Smooth muscle cell (in vitro differentiated cells): ENCODE measurements at regions not wholly inside any gene's neighbourhood (a gene's known extent, or its start where the extent isn't known, plus 50 kb on each side); places are given as distances from the start of the nearest gene placed in this dataset.

ENCODE experiments used
- DNase-seq: peaks from one replicate; lab custom pipeline; 2025; ENCODE audit not compliant: unreplicated experiment; lab: John Stamatoyannopoulos, UW
- H2AFZ ChIP-seq: fragments of 200-600 bp; sonication (generic); 2 replicates; pipeline ENCODE4 v1.6.0; 2016; ENCODE audit warnings: antibody characterized with exemption, low read depth, mild to moderate bottlenecking
- H3F3A ChIP-seq: fragments of 200-600 bp; sonication (generic); 2 replicates; pipeline ENCODE4 v1.6.0; 2017; ENCODE audit warnings: antibody characterized with exemption, low read depth
- H3K27ac ChIP-seq: fragments of 200-600 bp; sonication (generic); 2 replicates; pipeline ENCODE4 v1.5.1; 2016; ENCODE audit warnings: low read depth, mild to moderate bottlenecking
- H3K27me3 ChIP-seq: fragments of 200-600 bp; sonication (generic); 2 replicates; pipeline ENCODE4 v1.6.1; 2016; ENCODE audit warnings: low read depth, mild to moderate bottlenecking
- H3K36me3 ChIP-seq: fragments of 200-600 bp; sonication (generic); 2 replicates; pipeline ENCODE4 v1.5.1; 2016; ENCODE audit warnings: low read depth
- H3K4me1 ChIP-seq: fragments of 200-600 bp; sonication (generic); 2 replicates; pipeline ENCODE4 v1.5.1; 2016; ENCODE audit warnings: low read depth
- H3K4me2 ChIP-seq: fragments of 200-600 bp; sonication (generic); 2 replicates; pipeline ENCODE4 v1.6.0; 2016; ENCODE audit warnings: mild to moderate bottlenecking
- H3K4me3 ChIP-seq: fragments of 200-600 bp; sonication (generic); 2 replicates; pipeline ENCODE4 v1.5.1; 2016; ENCODE audit warnings: mild to moderate bottlenecking
- H3K79me2 ChIP-seq: fragments of 200-600 bp; sonication (generic); 2 replicates; pipeline ENCODE4 v1.6.0; 2016; ENCODE audit warnings: low read depth, mild to moderate bottlenecking
- H3K9ac ChIP-seq: fragments of 200-600 bp; sonication (generic); 2 replicates; pipeline ENCODE4 v1.6.0; 2016; ENCODE audit warnings: low read depth
- H3K9me3 ChIP-seq: fragments of 200-600 bp; sonication (generic); replicated peaks from 2 replicates; pipeline ENCODE4 v1.5.1; 2016; ENCODE audit warnings: low read depth
- H4K20me1 ChIP-seq: fragments of 200-600 bp; sonication (generic); 2 replicates; pipeline ENCODE4 v1.6.0; 2016; ENCODE audit warnings: low read depth
- WGBS: methylation state at CpG from one replicate; pipeline ENCODE4 v1.1.7; 2016; ENCODE audit warnings: low lambda C conversion rate; 5-methylcytosine and 5-hydroxymethylcytosine counted together
- TF ChIP-seq, protein P1 (sequence below): fragments of 200-600 bp; sonication (generic); IDR thresholded peaks from 2 replicates; pipeline ENCODE4 v1.5.1; 2017; ENCODE audit warnings: borderline replicate concordance, mild to moderate bottlenecking, antibody characterized with exemption; ENCODE audit not compliant: insufficient read depth, poor library complexity, severe bottlenecking

DNA sequence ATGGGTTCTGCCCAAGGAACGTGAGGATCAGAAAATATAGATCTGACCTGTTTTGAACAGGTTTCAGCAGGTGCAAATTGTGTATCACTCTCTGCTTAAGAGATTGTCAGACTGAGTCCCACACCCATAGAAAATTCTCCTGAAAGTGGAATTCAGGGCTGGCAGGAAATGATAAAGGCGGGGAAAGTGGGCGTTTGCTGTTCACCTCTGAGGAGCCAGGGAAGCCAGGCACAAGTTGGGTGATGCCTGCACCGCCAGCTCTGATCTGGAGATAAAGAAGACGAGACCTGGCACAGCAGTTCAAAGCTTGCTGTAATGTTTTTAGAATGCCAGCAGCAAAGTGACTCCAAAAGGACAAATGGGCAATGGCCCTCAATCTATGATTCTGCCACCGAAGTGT, 356.5 kb upstream of the SOX5 start:
- no peak overlapping the region for H3K27ac ChIP-seq
- H3K9me3 ChIP-seq = no peaks in the 10 kb centered on the region
- DNase-seq = no peak
- peaks cover 5% of the 10 kb centered on the region for H4K20me1 ChIP-seq
- H3K4me2 ChIP-seq = no peak overlapping the region
- no peaks in the 10 kb centered on the region for H3K36me3 ChIP-seq
- no peak overlapping the region for H3K4me3 ChIP-seq
- H3K27me3 ChIP-seq = no peaks in the 10 kb centered on the region
- no peak overlapping the region for H2AFZ ChIP-seq
- no peak overlapping the region for H3K9ac ChIP-seq
- H3K4me1 ChIP-seq = no peaks in the 10 kb centered on the region
- WGBS = 91% methylated on average over 6 of the region's 6 CpGs
- no peaks in the 10 kb centered on the region for H3F3A ChIP-seq
- H3K79me2 ChIP-seq = peaks cover 16% of the 10 kb centered on the region
- TF ChIP-seq, protein P1, sequence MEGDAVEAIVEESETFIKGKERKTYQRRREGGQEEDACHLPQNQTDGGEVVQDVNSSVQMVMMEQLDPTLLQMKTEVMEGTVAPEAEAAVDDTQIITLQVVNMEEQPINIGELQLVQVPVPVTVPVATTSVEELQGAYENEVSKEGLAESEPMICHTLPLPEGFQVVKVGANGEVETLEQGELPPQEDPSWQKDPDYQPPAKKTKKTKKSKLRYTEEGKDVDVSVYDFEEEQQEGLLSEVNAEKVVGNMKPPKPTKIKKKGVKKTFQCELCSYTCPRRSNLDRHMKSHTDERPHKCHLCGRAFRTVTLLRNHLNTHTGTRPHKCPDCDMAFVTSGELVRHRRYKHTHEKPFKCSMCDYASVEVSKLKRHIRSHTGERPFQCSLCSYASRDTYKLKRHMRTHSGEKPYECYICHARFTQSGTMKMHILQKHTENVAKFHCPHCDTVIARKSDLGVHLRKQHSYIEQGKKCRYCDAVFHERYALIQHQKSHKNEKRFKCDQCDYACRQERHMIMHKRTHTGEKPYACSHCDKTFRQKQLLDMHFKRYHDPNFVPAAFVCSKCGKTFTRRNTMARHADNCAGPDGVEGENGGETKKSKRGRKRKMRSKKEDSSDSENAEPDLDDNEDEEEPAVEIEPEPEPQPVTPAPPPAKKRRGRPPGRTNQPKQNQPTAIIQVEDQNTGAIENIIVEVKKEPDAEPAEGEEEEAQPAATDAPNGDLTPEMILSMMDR = no peak

DNA sequence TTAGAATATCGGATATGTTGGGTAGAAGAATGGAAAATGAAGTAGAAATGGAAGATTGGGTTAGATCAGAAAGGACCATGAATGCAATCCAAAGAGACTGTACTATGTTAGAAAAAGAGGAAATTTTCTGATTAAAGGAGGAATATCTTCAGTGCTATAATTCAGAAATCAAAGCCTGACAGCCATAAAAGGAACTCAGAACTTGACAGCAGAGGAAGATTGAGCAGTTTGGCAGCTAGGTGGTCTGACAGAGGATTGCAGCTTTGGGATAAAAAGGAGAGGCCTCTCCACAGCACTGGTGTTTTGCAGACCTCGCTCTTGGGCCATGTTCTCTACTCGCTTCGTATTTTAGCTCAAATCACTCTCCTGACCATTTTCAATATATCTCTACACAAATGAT, 354.8 kb upstream of the SOX5 start:
- over 99% methylated on average over 4 of the region's 4 CpGs for WGBS

DNA sequence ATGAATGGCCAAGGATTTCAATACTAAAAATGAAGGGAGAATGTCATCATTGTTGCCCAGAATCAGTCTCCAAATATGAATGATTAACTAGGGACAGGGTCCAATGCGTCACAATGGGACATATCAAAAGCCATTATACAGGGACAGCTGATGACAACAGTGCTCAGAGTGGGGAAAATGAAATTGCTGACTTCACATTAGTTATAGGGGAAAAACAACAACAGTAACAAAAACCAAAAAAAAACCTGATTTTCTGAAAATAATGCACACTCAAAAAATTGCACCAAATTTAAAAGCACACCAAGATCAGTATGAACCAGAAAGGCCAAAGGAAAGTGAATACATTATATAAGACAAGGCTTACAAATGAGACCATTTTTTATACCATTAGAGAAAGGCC, 353.2 kb upstream of the SOX5 start:
- H2AFZ ChIP-seq = no peak overlapping the region
- 92% methylated on average over 1 of the region's 1 CpG for WGBS
- no peaks in the 10 kb centered on the region for H3K36me3 ChIP-seq
- no peak overlapping the region for H3K27ac ChIP-seq
- H3K9ac ChIP-seq = no peak overlapping the region
- no peak overlapping the region for H3K4me3 ChIP-seq
- no peaks in the 10 kb centered on the region for H3K27me3 ChIP-seq
- DNase-seq = no peak
- TF ChIP-seq, protein P1 = no peak
- H3K4me1 ChIP-seq = no peaks in the 10 kb centered on the region
- H3F3A ChIP-seq = no peaks in the 10 kb centered on the region
- H3K9me3 ChIP-seq = no peaks in the 10 kb centered on the region
- H3K79me2 ChIP-seq = peaks cover 16% of the 10 kb centered on the region
- H4K20me1 ChIP-seq = peaks cover 10% of the 10 kb centered on the region
- no peak overlapping the region for H3K4me2 ChIP-seq

More for the DNA sequence above, 354.8 kb upstream of the SOX5 start:
- no peak for DNase-seq
- Histone ChIP-seq H3K9ac (no peak overlapping the region), H3K4me3 (no peak overlapping the region), H3K4me1 (no peaks in the 10 kb centered on the region), H3K4me2 (no peak overlapping the region), H2AFZ (no peak overlapping the region), H3K36me3 (no peaks in the 10 kb centered on the region), H3K27me3 (no peaks in the 10 kb centered on the region), H3K9me3 (no peaks in the 10 kb centered on the region), H4K20me1 (peaks cover 10% of the 10 kb centered on the region), H3K27ac (no peak overlapping the region), H3F3A (no peaks in the 10 kb centered on the region), H3K79me2 (peaks cover 16% of the 10 kb centered on the region)
- TF ChIP-seq, protein P1 = no peak

DNA sequence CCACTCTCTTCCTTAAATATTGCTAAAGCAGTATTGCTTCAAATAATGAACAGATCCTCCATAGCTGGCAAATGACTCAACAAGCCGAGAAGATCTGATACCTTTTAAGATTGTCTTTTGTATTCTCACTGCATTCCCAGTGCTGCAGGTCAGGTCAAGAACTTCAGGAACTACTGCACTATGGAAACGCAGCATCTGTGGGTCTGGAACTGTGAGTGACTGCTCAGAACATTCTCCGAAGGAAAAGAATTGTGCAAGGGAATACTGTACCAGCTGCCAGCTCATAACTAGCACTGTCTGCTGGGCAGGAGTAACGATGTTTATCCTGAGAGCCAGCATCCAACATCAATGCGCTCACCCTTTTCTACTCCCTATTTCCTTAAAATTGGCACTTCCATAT, 348.0 kb upstream of the SOX5 start:
- WGBS = 73% methylated on average over 5 of the region's 5 CpGs
- no peak overlapping the region for H3K4me3 ChIP-seq
- no peaks in the 10 kb centered on the region for H3K27me3 ChIP-seq
- no peak overlapping the region for H3K27ac ChIP-seq
- H3K4me1 ChIP-seq = peaks cover 5% of the 10 kb centered on the region
- TF ChIP-seq, protein P1 = no peak
- H3F3A ChIP-seq = no peaks in the 10 kb centered on the region
- no peak for DNase-seq
- H3K36me3 ChIP-seq = no peaks in the 10 kb centered on the region
- no peak overlapping the region for H3K4me2 ChIP-seq
- peaks cover 11% of the 10 kb centered on the region for H4K20me1 ChIP-seq
- H3K9ac ChIP-seq = no peak overlapping the region
- no peak overlapping the region for H2AFZ ChIP-seq
- H3K79me2 ChIP-seq = peaks cover 9% of the 10 kb centered on the region
- no peaks in the 10 kb centered on the region for H3K9me3 ChIP-seq
